Mesothelial cell of epicardium (in vitro differentiated cells): ENCODE measurements at regions not wholly inside any gene's neighbourhood (a gene's known extent, or its start where the extent isn't known, plus 50 kb on each side); places are given as distances from the start of the nearest gene placed in this dataset.
A peak's percentile ranks its signal among the peaks of the same experiment; 100 is the strongest.

Source experiments
- DNase-seq, 2 experiments: peaks; one replicate each; pipeline ENCODE4 v3.0.0; 2021; ENCODE audit warnings: low spot score in 2 of 2; ENCODE audit not compliant: unreplicated experiment in 2 of 2
- H3K27ac Mint-ChIP-seq: 2 replicates; pipeline ENCODE4 v1.8.0; 2021; ENCODE audit warnings: mixed read lengths
- H3K27me3 Mint-ChIP-seq: 2 replicates; pipeline ENCODE4 v1.8.0; 2021; ENCODE audit warnings: low read depth, mixed read lengths
- H3K36me3 Mint-ChIP-seq: 2 replicates; pipeline ENCODE4 v1.8.0; 2021; ENCODE audit warnings: mixed read lengths
- H3K4me1 Mint-ChIP-seq: 2 replicates; pipeline ENCODE4 v1.8.0; 2021; ENCODE audit warnings: mixed read lengths
- H3K4me3 Mint-ChIP-seq: 2 replicates; pipeline ENCODE4 v1.8.0; 2021; ENCODE audit warnings: mild to moderate bottlenecking, moderate library complexity, mixed read lengths
- H3K9me3 Mint-ChIP-seq: 2 replicates; pipeline ENCODE4 v1.8.0; 2021; ENCODE audit warnings: mixed read lengths
- CTCF ChIP-seq: fragments of 200-600 bp; sonication (generic); IDR thresholded peaks from one replicate; pipeline ENCODE4 v1.5.0; 2021; ENCODE audit warnings: antibody characterized with exemption; ENCODE audit not compliant: unreplicated experiment

- H3K4me3 Mint-ChIP-seq = no peak overlapping the region
- H3K9me3 Mint-ChIP-seq = peaks cover 5% of the 10 kb centered on the region
- peaks cover 52% of the 10 kb centered on the region for H3K27me3 Mint-ChIP-seq
- H3K4me1 Mint-ChIP-seq = peaks cover 7% of the 10 kb centered on the region
- H3K36me3 Mint-ChIP-seq = no peaks in the 10 kb centered on the region
- no peak overlapping the region for H3K27ac Mint-ChIP-seq
- peak in 1 of 2 experiments; percentile 7 for DNase-seq
- TF ChIP-seq CTCF = no peak
Measured at GRCh38 chr14:101127224-101127623, 223.7 kb upstream of the RTL1 start.

DNA sequence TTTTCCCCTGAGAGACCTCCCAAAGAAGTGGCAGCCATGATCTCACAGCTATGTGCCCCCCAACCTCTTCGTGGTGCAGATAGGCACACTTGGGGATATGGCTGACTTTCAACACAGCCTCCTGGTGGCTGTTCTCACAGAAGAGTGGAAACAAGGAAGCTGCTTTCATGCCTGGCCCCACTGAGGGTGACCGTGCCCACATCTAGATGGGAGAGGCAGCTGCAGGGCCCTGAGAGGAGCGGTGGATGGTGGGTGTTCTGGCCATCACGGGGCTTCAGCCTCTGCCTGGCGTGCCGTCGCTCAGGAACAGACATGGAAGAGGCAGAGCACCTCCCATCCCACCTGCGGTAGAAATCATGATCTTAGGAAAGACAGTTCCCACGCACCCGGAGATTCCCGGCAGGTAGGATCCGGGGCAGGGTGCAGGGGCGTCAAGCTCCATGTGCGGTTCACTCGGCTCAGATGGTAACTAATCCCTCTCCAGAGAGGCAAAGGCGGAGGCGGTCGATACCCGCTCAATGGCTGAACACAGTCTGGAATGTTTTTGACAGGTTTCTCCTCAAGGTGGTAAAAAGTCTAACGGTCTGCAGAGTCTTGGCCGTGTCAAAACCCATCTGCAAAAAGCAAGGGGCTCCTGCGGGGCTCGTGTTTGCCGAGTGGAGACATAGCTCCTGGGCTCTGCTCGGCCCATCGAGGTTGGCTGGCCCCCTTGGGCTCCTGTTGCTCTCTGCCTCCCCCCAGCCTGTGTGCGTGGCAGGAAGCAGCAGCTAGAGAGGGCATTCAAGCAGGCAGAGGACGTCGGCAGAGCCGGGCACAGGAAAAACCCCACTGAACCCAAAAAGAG is 225.2 kb upstream of the RTL1 start:
- H3K4me1 Mint-ChIP-seq = peaks cover 2% of the 10 kb centered on the region
- peaks cover 51% of the 10 kb centered on the region for H3K27me3 Mint-ChIP-seq
- peak in 1 of 2 experiments; percentile 31 for DNase-seq
- peaks cover 5% of the 10 kb centered on the region for H3K9me3 Mint-ChIP-seq
- no peak overlapping the region for H3K4me3 Mint-ChIP-seq
- H3K27ac Mint-ChIP-seq = no peak overlapping the region
- TF ChIP-seq CTCF = no peak
- no peaks in the 10 kb centered on the region for H3K36me3 Mint-ChIP-seq

DNA sequence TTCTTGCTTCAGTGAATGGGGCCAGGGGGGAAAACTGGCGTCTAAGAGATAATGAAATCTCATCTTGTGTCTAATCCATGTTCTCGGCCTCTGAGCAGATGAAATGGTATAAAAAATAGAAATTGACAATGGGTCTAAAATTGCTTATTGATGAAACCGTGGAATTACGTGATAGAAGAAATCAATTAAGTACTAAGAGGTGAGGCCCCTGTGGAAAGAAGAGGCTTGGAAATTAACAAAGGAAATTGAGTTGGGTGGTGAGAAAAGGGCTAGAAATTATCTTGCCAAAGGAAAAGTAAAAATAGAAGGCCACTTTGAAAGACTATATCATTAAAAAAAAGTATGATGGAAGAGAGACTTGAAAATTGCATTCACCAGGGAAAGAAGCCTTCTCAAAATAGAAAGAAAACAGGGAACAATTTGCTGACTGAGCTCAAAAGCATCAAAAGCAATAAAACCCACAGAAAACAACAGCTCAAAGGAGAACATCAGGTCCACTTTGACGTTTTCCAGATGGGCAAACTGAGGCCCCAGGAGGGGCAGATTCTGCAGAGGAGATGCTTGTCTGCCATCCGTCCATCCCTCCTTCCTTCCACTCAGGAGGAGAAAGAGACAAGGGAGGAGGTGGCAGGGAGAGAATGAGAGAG is 226.1 kb upstream of the RTL1 start:
- Mint-ChIP-seq H3K27me3 (peaks cover 49% of the 10 kb centered on the region), H3K4me3 (no peak overlapping the region), H3K27ac (peak overlapping the region; percentile 4), H3K36me3 (no peaks in the 10 kb centered on the region), H3K9me3 (peaks cover 5% of the 10 kb centered on the region), H3K4me1 (no peaks in the 10 kb centered on the region)
- no peak for TF ChIP-seq CTCF
- no peak for DNase-seq

GRCh38 chr14:101130861-101131260 is 227.3 kb upstream of the RTL1 start:
- Mint-ChIP-seq H3K4me3 (no peak overlapping the region), H3K27ac (no peak overlapping the region), H3K27me3 (peaks cover 42% of the 10 kb centered on the region), H3K4me1 (no peaks in the 10 kb centered on the region), H3K36me3 (no peaks in the 10 kb centered on the region), H3K9me3 (peaks cover 5% of the 10 kb centered on the region)
- no peak for DNase-seq
- no peak for TF ChIP-seq CTCF

- Mint-ChIP-seq H3K4me3 (no peak overlapping the region), H3K4me1 (no peaks in the 10 kb centered on the region), H3K27me3 (peaks cover 42% of the 10 kb centered on the region), H3K27ac (no peak overlapping the region), H3K36me3 (no peaks in the 10 kb centered on the region), H3K9me3 (peaks cover 5% of the 10 kb centered on the region)
- peak in 1 of 2 experiments; percentile 26 for DNase-seq
- no peak for TF ChIP-seq CTCF
Measured at GRCh38 chr14:101131451-101131916, 228.0 kb upstream of the RTL1 start.
